Stimulated activated CD4-positive, alpha-beta T cell treated with anti-CD3 and anti-CD28 coated beads, Interleukin-2, amount 100 ng/mL, for 24 hours (primary cell): ENCODE measurements at regions not wholly inside any gene's neighbourhood (a gene's known extent, or its start where the extent isn't known, plus 50 kb on each side); places are given as distances from the start of the nearest gene placed in this dataset.
"Not testable (repeated sequence)": the region's sequence is repeated elsewhere in the genome, so short reads cannot be mapped to it uniquely, and the experiment has no call there.

Experiments used
- DNase-seq, 2 donors: peaks; one replicate each; pipeline ENCODE4 v3.0.0-alpha.2; 2020

GRCh38 chr9:96130970-96131369, 171.0 kb downstream of the HSD17B3 start:
- DNase-seq = no peak

DNA sequence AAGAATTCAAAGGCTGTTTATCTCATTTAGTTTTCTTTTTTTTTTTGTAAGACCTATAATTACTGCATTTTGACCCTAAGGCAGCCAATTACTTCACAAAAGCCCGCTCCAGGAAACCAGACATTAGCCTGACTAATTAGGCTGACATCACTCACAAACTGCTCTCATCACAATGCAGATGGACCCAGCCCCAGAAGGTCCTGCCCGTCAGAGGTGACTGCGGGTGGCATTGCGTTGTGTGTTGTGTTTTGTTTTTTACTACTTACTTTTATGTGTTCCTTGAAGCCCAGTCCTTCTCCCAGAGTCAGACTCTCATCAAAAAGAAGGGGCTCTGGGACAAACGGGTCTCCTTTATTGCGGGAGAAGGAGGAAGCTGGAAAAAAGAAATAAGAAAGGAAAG, 172.2 kb downstream of the HSD17B3 start:
- DNase-seq = no peak

DNA sequence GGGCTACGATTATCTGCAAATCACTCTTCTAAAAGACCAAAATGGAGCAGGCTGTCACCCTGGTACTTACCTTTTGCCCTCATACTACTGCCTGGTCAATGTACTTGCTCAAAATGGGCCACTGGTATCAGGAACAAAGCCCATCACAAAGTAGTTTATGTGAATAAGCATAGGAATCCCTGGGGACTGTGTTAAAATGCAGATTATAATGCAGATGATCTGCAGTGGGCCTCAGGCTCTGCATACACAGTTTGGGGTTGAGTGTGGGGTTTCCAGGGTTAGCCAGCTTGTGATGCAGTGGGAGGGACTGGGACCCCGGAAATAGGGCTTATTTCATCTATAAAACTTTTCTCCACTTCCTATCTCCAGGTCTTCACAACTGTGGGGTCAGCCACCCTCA, 173.1 kb downstream of the HSD17B3 start:
- DNase-seq = no peak

DNA sequence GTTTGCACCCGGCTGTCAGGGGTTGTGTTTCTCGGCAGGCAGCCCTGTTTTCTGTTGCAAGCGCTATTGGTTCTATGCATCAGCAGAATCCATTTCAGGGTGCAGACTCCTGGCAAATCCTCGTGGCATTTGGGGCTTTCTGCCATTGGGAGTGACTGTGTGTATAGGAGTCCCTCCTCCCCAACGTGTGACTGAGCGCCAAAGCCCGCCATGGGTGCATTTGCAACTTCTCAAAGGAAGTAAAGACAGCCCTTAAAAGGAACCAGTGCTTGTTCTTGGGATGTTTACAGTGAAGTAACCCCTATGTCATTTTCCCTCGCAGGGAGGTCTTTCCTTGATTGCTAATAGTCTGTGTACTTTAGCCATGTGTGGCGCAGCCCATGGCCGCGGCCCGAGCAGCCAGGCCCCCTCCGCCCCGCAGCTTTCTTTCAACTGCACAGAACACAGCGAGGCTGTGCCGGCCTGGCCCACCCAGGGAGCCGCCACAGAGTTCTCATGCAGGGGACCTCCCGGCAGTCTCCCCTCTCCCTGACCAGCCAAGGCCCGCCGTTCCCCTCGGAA, 175.6 kb downstream of the HSD17B3 start:
- DNase-seq = no peak

DNA sequence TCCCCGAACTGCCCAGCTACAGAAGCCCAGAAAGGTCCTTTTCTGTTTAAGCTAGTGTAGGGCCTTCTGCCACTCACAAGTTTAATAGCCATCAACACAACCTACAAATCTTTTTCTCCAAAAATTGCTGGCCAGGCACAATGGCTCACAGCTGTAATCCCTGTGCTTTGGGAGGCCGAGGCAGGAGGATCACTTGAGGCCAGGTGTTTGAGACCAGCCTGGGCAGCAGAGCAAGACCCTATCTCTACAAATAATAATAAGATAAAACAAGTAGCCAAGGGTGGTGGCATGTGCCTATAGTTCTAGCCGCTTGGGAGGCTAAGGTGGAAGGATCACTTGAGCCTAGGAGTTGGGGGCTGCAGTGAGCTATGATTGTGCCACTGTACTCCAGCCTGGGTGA, 176.4 kb downstream of the HSD17B3 start:
- no peak for DNase-seq

GRCh38 chr9:96122751-96123150, 179.2 kb downstream of the HSD17B3 start:
- DNase-seq = no peak

DNA sequence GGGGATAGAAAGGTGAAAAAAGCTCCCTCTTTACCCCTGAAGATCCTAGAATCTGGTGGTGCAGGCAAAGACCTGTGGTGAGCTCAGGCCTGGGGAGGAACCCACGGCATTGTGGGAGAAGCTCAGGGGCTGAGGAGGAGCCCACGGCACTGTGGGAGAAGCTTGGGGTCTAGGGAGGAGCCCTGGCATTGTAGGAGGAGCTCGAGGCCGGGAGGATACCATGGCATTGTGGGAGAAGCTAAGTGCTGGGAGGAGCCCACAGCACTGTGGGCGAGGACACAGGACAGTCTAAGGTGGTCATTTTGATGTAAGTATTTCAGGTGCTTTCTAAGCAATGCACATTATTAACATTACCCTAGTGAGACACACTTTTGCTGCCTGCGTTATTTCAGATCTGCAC, 179.7 kb downstream of the HSD17B3 start:
- no peak for DNase-seq

- DNase-seq = no peak
These were observed 180.8 kb downstream of the HSD17B3 start for GRCh38 chr9:96121136-96121535.

DNA sequence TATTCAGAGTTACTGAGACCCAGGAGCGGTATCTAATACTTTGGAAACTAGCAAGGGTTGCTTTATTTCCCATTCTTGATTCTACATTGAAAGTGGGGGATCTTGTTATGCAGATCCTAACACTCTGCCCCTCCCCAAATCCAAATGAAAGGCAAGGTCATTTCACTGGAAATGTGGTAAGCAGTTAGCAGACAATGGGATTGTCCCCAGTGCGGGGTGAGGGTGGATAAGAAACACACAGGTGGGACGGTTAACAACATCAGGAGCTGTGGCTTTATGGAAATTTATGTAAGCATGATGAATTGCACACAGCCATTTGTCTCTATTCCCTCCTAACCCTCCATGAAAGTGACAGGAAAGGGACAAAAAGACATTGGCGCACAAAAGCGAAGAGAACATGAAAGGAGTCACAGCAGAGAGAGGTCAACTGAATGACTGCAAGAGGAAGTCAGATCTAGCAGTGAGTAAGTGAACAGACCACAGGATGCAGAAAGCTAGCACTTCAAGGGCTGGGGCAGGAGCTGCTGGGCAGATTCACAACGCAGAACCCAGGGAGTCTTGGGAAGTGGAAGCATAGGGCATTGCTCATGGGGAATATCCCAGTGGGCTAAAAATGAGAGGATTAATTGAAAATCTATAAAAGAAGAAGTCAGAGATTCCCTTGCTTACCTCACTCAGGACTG, 184.4 kb downstream of the HSD17B3 start:
- no peak for DNase-seq

- no peak for DNase-seq
These were observed 185.5 kb downstream of the HSD17B3 start for GRCh38 chr9:96116275-96117064.

DNA sequence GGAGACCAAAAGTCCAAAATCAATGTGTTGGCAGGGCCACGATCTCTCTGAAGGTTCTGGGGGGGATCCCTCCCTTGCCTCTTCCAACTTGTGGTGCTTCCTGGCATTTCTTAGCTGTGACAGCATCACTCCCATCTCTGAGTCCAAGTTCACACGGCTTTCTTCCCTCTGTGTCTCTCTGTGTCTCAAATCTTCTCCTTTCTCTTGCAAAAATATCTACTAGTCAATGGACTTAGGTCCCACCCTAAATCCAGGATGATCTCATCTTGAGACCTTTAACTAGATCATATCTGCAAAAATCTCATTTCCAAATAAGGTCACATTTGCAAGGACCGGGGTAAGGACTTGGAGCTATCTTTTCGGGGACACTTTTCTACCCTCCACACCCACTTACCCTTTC, 186.1 kb downstream of the HSD17B3 start:
- DNase-seq = no peak

DNA sequence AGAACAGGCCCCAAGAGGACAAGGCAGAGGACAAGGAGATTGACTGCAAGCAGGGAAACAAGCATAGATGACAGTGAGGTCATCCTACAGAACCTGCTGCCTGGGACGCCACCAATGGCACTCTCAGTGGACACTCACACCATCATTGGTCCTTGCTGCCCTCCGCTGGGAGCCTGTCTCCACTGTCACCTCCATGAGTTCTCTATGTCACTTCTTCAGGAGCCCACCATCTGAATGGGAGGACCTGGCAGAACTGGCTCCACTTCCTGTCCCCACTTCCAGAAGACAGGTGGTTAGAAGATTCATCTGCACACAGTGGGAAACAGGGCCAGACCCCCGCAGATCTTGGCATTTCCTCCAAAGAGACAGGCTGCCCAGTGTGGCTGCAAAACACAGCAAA, 188.9 kb downstream of the HSD17B3 start:
- DNase-seq = no peak

- DNase-seq = no peak
These were observed 192.2 kb downstream of the HSD17B3 start for GRCh38 chr9:96109680-96110351.

DNA sequence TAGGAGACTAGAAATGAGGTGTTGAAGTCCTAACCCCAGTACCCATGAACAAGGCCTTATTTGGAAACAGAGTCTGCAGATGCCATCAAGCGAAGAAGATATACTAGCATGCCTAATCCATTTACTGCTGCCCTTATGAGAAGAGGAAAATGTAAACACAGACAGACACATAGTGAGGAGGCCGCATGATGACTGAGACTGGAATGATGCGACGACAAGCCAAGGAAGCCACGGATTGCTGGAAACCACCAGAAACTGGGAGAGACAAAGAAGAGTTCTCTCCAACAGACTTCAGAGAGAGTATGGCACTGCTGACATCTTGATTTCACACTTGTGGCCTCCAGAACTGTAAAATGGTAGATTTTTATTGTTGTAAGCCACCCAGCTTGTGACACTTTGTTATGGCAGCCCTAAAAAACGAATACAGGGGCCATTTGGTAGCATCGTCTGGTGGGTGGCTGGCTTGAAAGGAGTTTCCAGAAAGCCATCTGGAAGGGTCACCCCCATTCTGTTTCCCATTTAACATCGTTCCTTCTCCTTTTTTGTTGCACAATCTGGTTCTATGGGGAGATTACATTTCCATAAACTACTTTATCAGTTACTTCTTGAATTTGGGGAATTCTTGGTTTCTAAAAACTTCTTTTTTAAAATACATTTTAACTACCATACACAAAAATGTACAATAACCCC, 193.1 kb downstream of the HSD17B3 start:
- no peak for DNase-seq

DNA sequence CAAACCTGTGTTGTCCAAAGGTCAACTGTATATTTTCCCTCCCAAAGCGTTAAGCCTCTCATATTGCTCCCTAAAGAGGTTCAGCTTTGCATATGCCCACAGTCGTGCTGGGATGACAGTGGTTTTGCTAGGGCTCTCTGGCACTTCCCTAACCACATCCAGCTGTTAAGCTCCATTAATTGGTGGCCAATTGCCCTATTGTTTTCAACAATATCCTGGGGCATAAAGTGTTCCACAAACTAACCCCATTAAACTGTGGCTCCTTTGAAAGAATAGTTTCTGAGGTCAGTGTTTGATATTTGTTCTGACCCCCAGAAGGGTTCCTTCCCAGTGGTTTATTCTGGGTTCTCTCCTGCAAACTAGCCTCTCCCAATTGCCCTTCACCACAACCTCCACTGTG, 194.5 kb downstream of the HSD17B3 start:
- DNase-seq = no peak

- DNase-seq = peak in 1 of 2 donors; percentile 6
These were observed 201.3 kb downstream of the HSD17B3 start for GRCh38 chr9:96100385-96101300.

DNA sequence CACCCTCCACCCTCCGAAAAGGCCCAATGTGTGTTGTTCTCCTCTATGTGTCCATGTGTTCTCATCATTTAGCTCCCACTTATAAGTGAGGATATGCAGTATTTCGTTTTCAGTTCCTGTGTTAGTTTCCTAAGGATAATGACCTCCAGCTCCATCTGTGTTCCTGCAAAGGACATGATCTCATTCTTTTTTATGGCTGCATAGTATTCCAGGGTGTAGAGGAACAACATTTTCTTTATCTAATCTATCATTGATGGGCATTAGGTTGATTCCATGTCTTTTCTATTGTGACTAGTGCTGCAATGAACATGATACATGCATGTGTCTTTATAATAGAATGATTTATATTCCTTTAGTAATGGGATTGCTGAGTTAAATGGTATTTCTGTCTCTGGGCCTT, 211.3 kb downstream of the HSD17B3 start:
- not testable (repeated sequence) for DNase-seq

- no peak for DNase-seq
These were observed 212.4 kb downstream of the HSD17B3 start for GRCh38 chr9:96089452-96090085.

DNA sequence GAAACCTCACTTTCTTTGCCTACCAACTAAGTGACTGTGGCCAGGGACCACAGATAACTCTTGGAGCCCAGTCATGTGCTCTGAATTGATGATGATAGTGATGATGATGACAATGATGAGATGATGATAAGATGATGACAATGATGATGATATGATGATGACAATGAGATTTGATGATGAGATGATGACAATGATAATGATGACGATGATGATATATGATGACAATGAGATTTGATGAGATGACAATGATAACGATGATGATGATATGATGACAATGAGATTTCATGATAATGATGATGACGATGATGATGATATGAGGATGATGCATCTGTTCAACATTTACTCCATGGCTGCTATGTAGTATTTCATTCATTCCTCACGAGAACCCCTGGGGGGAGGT, 213.0 kb downstream of the ERCC6L2 start:
- no peak for DNase-seq

DNA sequence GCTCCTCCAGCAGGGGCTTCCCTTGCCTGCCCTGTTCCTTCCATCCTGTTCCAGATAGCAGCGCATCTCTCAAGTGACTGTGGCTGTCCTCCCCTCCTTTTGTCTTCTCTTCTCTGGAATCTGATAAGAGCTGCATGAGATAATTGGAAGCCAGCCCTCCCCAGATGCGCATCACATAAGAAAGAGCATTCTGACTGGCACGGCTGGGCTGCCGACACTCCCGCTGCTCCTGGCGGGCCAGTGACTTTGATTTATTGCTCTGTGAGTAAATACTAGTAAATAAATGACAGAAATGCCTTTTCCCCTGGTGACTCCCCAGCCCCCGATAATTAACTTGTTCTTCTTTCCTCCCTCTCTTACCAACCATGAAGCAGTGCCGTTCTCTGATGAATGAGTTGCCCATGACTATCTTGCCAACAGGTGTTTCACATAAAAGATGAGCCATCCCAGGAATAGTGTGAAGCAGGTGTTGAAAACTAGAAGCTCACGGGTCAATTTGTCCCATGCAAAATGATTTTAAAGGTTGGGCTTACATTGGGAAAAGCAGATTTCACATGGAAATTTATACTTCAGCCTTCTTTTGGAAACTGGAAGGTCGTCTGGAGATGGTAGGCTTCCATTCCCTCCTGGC, 212.3 kb downstream of the ERCC6L2 start:
- no peak for DNase-seq
